ENCODE measurements at regions not wholly inside any gene's neighbourhood (a gene's known extent, or its start where the extent isn't known, plus 50 kb on each side); places are given as distances from the start of the nearest gene placed in this dataset.
"Not testable (repeated sequence)": the region's sequence is repeated elsewhere in the genome, so short reads cannot be mapped to it uniquely, and the experiment has no call there.

GRCh38 chr11:67768001-67768730 lies 93.7 kb upstream of the ALDH3B2 start:
- not testable (repeated sequence) for DNase-seq

DNA sequence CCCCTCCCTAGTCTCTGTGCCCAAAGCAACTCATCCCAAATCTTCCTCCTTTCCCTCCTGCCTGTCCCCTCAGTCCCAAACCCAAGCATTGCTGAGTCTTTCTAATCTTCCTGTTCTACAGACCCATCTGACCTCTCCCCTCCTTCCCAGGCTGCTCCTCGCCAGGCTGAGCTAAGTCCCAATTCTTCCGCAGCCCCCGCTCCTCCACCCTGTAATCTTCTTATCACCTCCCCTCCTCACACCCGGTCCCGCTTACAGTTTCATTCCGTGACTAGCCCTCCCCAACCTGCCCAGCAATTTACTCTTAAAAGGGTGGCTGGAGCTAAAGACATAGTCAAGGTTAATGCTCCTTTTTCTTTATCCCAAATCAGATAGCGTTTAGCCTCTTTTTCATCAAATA lies 86.8 kb upstream of the ALDH3B2 start:
- not testable (repeated sequence) for DNase-seq

DNA sequence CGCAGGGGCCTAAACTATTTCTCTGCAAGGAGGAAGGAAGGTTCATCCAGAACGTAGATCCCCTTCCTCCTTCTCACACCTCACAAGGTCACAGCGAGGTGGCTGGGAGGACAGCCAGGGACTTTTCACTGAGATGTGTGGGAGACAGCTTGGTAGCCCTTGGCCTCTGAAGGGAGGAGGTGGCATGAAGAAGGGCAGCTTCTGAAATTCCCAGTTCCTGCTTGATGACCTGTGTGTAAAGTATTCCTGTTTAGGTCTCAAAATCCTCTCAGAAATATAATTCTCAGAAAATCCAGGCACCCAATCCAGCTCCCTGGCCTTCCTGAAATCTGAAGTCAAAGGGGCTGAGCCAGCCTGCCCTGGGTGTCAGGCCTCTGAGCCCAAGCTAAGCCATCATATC lies 84.9 kb upstream of the ALDH3B2 start:
- not testable (repeated sequence) for DNase-seq

GRCh38 chr11:67758467-67758866 lies 84.0 kb upstream of the ALDH3B2 start:
- not testable (repeated sequence) for DNase-seq

- DNase-seq = not testable (repeated sequence)
Measured at GRCh38 chr11:67758009-67758408, 83.6 kb upstream of the ALDH3B2 start.

- DNase-seq = not testable (repeated sequence)
Measured at GRCh38 chr11:67753820-67754219, 79.4 kb upstream of the ALDH3B2 start.

- DNase-seq = no peak
Measured at GRCh38 chr11:67745181-67745726, 70.8 kb upstream of the ALDH3B2 start.

GRCh38 chr11:67744231-67744630 lies 69.8 kb upstream of the ALDH3B2 start:
- DNase-seq = not testable (repeated sequence)

- not testable (repeated sequence) for DNase-seq
Measured at GRCh38 chr11:67738231-67738630, 63.8 kb upstream of the ALDH3B2 start.

GRCh38 chr11:67737562-67738080 lies 63.2 kb upstream of the ALDH3B2 start:
- not testable (repeated sequence) for DNase-seq

- DNase-seq = no peak
Measured at GRCh38 chr11:67732045-67732787, 57.8 kb upstream of the ALDH3B2 start.

DNA sequence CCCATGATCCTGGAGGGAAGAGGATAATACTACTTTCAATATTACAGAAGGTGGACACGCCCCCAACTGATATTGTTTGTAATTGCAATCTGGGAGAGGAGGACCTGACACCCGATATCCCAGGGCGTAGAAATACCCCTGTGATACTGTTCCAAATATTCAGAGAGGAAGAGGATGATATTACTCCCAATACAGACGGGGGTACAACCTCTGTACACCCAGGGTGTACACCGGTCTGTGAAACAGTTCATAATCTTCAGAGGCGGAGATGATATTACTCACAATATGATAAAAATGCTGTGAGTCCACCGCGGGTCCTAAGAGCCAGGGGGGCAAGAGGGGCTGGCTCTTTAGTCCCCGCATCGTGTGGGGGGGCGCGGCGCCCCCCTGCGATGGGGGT lies 57.2 kb upstream of the ALDH3B2 start:
- no peak for DNase-seq

DNA sequence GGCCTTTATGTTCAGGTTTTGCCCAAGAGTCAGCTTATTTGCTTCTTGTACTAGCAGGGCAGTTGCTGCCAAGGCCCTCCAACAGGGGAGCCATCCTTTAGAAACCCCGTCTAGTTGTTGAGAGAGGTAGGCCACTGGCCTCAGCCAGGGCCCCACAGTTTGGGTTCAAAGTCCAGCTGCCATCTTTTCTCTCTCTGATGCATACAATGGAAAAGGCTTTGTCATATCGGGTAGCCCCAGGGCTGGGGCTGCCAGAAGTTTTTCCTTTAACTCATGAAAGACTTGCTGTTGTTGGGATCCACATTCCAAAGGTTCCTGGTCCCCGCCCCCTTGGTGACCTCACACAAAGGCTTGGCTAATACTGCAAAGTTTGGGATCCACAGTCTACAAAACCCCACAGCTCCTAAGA lies 53.7 kb upstream of the ALDH3B2 start:
- not testable (repeated sequence) for DNase-seq

- not testable (repeated sequence) for DNase-seq
Measured at GRCh38 chr11:67727066-67728040, 52.9 kb upstream of the ALDH3B2 start.
